Psoas muscle (tissue), 7 donors: ENCODE measurements at regions not wholly inside any gene's neighbourhood (a gene's known extent, or its start where the extent isn't known, plus 50 kb on each side); places are given as distances from the start of the nearest gene placed in this dataset.

ENCODE experiments used
- ATAC-seq, 4 donors: fragments of 200-7000 bp; cut with Tn5 transposase; one replicate each; pipeline ENCODE4 v1.9.1; 2020; ENCODE audit warnings: moderate library complexity in 3 of 4, mild to moderate bottlenecking in 2 of 4
- DNase-seq, 2 donors: peaks; one replicate each; pipeline ENCODE4 v3.0.0-alpha.2; 2020
- H3K27ac ChIP-seq: fragments of 200-600 bp; one replicate; pipeline ENCODE4 v1.8.0; 2022
- H3K27me3 ChIP-seq, 3 donors: fragments of 200-600 bp in 1 of 3; one replicate each; pipeline versions ENCODE4 v1.6.1 to v1.8.0; 2013 to 2022; ENCODE audit warnings: low read length in 2 of 3, mild to moderate bottlenecking in 2 of 3, moderate library complexity in 1 of 3; ENCODE audit not compliant: insufficient read depth in 3 of 3
- H3K36me3 ChIP-seq, 2 donors: fragments of 200-600 bp in 1 of 2; one replicate each; pipeline versions ENCODE4 v1.6.1 to v1.8.0; 2013 to 2022; ENCODE audit warnings: low read depth in 1 of 2, mild to moderate bottlenecking in 1 of 2, moderate library complexity in 1 of 2; ENCODE audit not compliant: insufficient read depth in 1 of 2
- H3K4me1 ChIP-seq: fragments of 200-600 bp; one replicate; pipeline ENCODE4 v1.8.0; 2022
- H3K4me3 ChIP-seq: fragments of 200-600 bp; one replicate; pipeline ENCODE4 v1.8.0; 2022; ENCODE audit warnings: mild to moderate bottlenecking
- H3K9me3 ChIP-seq: fragments of 200-600 bp; one replicate; pipeline ENCODE4 v1.8.0; 2022
- CTCF ChIP-seq: fragments of 200-600 bp; IDR thresholded peaks from one replicate; pipeline ENCODE4 v1.8.0; 2022; ENCODE audit warnings: antibody characterized with exemption
- WGBS, 3 donors: extraction: QIAGEN DNeasy Blood & Tissue Kit; methylation state at CpG; one replicate each; pipeline versions ENCODE4 v1.1.6 to v1.1.7; 2013; 5-methylcytosine and 5-hydroxymethylcytosine counted together
- intact Hi-C, 2 donors: fragments of 100-400 bp; cut with DNase I; formaldehyde crosslinking; loops; one replicate each; pipeline versions ENCODE4 v1.11.0 to v1.14.2; 2022
- donor health status: healthy with polysubstance abuse.
- donor health status: DM: no; HTN: no; CAD: no; lungs with moderate emphysema.
- donor health status: Bipolar disorder and iron deficiency.
- donor health status: healthy.
- donor health status: DM: yes; HTN: yes; CAD: no.
- donor health status: DM: no; HTN: no; CAD: no.
- donor health status: DM: yes; HTN: yes; CAD: no.

- H3K27ac ChIP-seq: no peak overlapping the region
- no peak overlapping the region for H3K4me3 ChIP-seq
- 82 to 86% (median 85%) methylated on average over 2 of the region's 2 CpGs for WGBS, 3 donors
- ATAC-seq (no peak), DNase-seq (no peak)
- intact Hi-C loops: no loop called here
- no peaks in the 10 kb centered on the region for H3K36me3 ChIP-seq
- H3K9me3 ChIP-seq: no peaks in the 10 kb centered on the region
- no peak for TF ChIP-seq CTCF
- no peaks in the 10 kb centered on the region for H3K27me3 ChIP-seq
- no peaks in the 10 kb centered on the region for H3K4me1 ChIP-seq
These were observed 374.7 kb upstream of the ADAMTS16 start for GRCh38 chr5:4765411-4765810.

- H3K9me3 ChIP-seq: no peaks in the 10 kb centered on the region
- no peak for TF ChIP-seq CTCF
- no peak overlapping the region for H3K27ac ChIP-seq
- intact Hi-C loops: no loop called here
- no peaks in the 10 kb centered on the region for H3K27me3 ChIP-seq
- ATAC-seq: no peak
- H3K4me1 ChIP-seq: no peaks in the 10 kb centered on the region
- H3K36me3 ChIP-seq: no peaks in the 10 kb centered on the region
- H3K4me3 ChIP-seq: no peak overlapping the region
- WGBS, 3 donors: 45 to 57% (median 46%) methylated on average over 1 of the region's 1 CpG
- no peak for DNase-seq
These were observed 374.0 kb upstream of the ADAMTS16 start for GRCh38 chr5:4766101-4766500.

- ATAC-seq (no peak), DNase-seq (no peak)
- Histone ChIP-seq H3K4me3 (no peak overlapping the region), H3K27ac (no peak overlapping the region), H3K36me3 (no peaks in the 10 kb centered on the region), H3K4me1 (no peaks in the 10 kb centered on the region), H3K9me3 (no peaks in the 10 kb centered on the region), H3K27me3 (no peaks in the 10 kb centered on the region)
- TF ChIP-seq CTCF: no peak
- 30 to 40% (median 38%) methylated on average over 1 of the region's 1 CpG for WGBS, 3 donors
- intact Hi-C loops: no loop called here
These were observed 367.5 kb upstream of the ADAMTS16 start for GRCh38 chr5:4772591-4772990.

- WGBS, 3 donors: 15 to 43% (median 20%) methylated on average over 1 of the region's 1 CpG
- no peaks in the 10 kb centered on the region for H3K4me1 ChIP-seq
- H3K36me3 ChIP-seq: no peaks in the 10 kb centered on the region
- no peak for DNase-seq
- intact Hi-C loops: no loop called here
- no peak overlapping the region for H3K27ac ChIP-seq
- no peak overlapping the region for H3K4me3 ChIP-seq
- H3K9me3 ChIP-seq: no peaks in the 10 kb centered on the region
- TF ChIP-seq CTCF: no peak
- ATAC-seq: no peak
- no peaks in the 10 kb centered on the region for H3K27me3 ChIP-seq
These were observed 366.3 kb upstream of the ADAMTS16 start for GRCh38 chr5:4773827-4774317.

GRCh38 chr5:4777435-4777834 is 362.7 kb upstream of the ADAMTS16 start:
- WGBS, 3 donors: 75 to 84% (median 78%) methylated on average over 4 of the region's 4 CpGs
- Histone ChIP-seq H3K4me1 (no peaks in the 10 kb centered on the region), H3K27me3 (no peaks in the 10 kb centered on the region), H3K9me3 (no peaks in the 10 kb centered on the region), H3K27ac (no peak overlapping the region), H3K4me3 (no peak overlapping the region), H3K36me3 (no peaks in the 10 kb centered on the region)
- ATAC-seq: no peak
- intact Hi-C loops: no loop called here
- DNase-seq: no peak
- TF ChIP-seq CTCF: no peak
